HG02798 (cell line): ENCODE measurements at regions not wholly inside any gene's neighbourhood (a gene's known extent, or its start where the extent isn't known, plus 50 kb on each side); places are given as distances from the start of the nearest gene placed in this dataset.
"Not testable (repeated sequence)": the region's sequence is repeated elsewhere in the genome, so short reads cannot be mapped to it uniquely, and the experiment has no call there.

ENCODE experiments used
- ATAC-seq: cut with Tn5 transposase; IDR thresholded peaks from one replicate; pipeline ENCODE4 v1.9.1; 2021; ENCODE audit warnings: mild to moderate bottlenecking; ENCODE audit not compliant: unreplicated experiment, poor library complexity

- no peak for ATAC-seq
These were observed 719.4 kb downstream of the MAT2B start for GRCh38 chr5:164224772-164225171.

GRCh38 chr5:164230341-164230740, 724.9 kb downstream of the MAT2B start:
- no peak for ATAC-seq

GRCh38 chr5:164233791-164234190, 728.4 kb downstream of the MAT2B start:
- no peak for ATAC-seq

- ATAC-seq: no peak
These were observed 728.9 kb downstream of the MAT2B start for GRCh38 chr5:164234321-164234720.

GRCh38 chr5:164235300-164235891, 730.0 kb downstream of the MAT2B start:
- ATAC-seq: no peak

- no peak for ATAC-seq
These were observed 732.1 kb downstream of the MAT2B start for GRCh38 chr5:164237486-164237885.

- ATAC-seq: not testable (repeated sequence)
These were observed 746.4 kb downstream of the MAT2B start for GRCh38 chr5:164251781-164252180.

- ATAC-seq: no peak
These were observed 748.3 kb downstream of the MAT2B start for GRCh38 chr5:164253764-164254163.

GRCh38 chr5:164255598-164256213, 750.3 kb downstream of the MAT2B start:
- no peak for ATAC-seq

GRCh38 chr5:164256351-164256750, 750.9 kb downstream of the MAT2B start:
- no peak for ATAC-seq

- no peak for ATAC-seq
These were observed 751.5 kb downstream of the MAT2B start for GRCh38 chr5:164256954-164257353.

- ATAC-seq: no peak
These were observed 760.1 kb downstream of the MAT2B start for GRCh38 chr5:164265566-164265965.

GRCh38 chr5:164266571-164266970, 761.2 kb downstream of the MAT2B start:
- ATAC-seq: no peak

GRCh38 chr5:164277720-164278119, 772.3 kb downstream of the MAT2B start:
- ATAC-seq: peak; percentile 68

GRCh38 chr5:164289526-164289925, 784.1 kb downstream of the MAT2B start:
- ATAC-seq: no peak

- ATAC-seq: no peak
These were observed 791.2 kb downstream of the MAT2B start for GRCh38 chr5:164296603-164297080.

- ATAC-seq: no peak
These were observed 792.7 kb downstream of the MAT2B start for GRCh38 chr5:164298165-164298564.

GRCh38 chr5:164300295-164300694, 794.9 kb downstream of the MAT2B start:
- no peak for ATAC-seq

GRCh38 chr5:164301136-164301535, 795.7 kb downstream of the MAT2B start:
- ATAC-seq: no peak

- ATAC-seq: no peak
These were observed 796.3 kb downstream of the MAT2B start for GRCh38 chr5:164301708-164302107.

- no peak for ATAC-seq
These were observed 797.3 kb downstream of the MAT2B start for GRCh38 chr5:164302533-164303235.
